ENCODE measurements at regions not wholly inside any gene's neighbourhood (a gene's known extent, or its start where the extent isn't known, plus 50 kb on each side); places are given as distances from the start of the nearest gene placed in this dataset.

DNA sequence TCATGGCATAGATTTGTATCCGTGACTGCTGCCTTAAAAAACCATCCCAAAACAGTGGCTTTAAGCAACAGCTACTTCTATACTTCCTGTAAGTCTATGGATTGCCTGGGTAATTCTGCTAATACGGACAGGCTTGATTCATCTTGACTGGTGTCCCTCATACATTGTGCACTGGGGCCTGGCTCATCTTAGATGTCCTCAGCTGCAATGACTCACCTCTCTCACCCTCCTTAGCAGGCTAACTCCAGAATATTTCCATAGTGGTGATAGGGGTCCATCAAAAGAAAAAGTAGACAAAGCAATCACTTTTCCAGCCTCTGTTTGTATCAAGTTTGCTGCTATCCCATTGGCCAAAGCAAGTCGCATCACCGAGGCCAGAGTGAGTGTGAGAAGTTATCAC lies 409.1 kb upstream of the KAZN start:
- no peak for DNase-seq (ENCODE audit: low read depth)

DNA sequence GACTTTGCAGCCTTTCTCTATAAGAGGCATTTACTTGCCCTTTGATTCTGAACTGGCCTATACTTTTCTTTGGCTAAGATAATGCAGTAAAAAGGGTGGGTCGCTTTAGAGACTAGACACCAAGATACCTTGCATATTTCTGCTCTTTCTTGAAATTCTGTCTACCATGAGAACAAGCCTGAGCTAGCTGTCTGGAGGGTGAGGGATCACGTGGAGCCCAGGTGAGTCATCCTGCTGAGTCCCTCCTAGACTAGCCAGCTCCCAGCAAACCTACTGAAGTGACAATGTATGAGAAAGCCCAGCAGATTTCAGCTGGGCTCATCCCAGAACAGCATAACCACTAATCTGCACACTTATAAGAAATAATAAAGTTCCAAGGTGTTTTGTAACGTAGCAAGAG lies 408.0 kb upstream of the KAZN start:
- DNase-seq (ENCODE audit: low read depth) = no peak

DNA sequence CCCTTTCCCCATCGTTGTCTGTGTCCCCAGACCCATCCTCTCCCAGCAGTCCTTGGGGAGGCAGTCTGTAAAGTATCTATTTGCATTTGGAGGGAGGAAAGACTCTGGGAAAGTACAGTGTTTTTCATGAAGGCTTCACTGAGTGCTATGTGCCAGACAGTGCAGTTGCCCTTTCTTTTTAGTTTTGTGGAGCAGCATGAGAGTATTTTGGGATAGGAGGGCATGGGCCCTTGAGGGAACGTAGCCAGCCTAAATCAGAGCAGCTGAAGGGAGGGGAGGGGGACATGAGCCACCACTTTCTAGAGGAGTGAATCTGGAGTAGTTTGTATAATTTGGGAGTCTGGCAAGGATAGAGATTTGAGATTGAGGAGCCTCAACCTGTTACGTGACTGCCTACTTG lies 404.0 kb upstream of the KAZN start:
- DNase-seq (ENCODE audit: low read depth) = no peak

DNA sequence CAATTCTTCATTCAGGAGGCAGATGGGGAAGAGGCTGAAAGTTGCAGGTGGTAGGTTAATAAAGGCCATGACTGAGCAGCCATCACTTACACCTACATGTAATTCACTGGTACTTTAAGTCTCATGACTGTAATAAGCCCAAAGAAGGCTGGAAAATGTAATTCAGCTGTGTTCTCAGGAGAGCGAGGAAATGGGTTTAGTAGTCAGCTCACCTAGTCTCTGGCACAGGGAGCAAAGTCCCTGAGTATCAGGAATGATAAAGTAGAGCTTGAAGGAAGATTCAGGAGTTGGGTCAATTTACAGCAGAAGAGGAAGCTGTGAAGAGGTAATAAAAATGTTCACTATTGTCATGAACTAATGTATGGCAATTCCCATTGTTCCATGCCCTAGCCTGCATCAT lies 393.4 kb upstream of the KAZN start:
- no peak for DNase-seq (ENCODE audit: low read depth)

DNA sequence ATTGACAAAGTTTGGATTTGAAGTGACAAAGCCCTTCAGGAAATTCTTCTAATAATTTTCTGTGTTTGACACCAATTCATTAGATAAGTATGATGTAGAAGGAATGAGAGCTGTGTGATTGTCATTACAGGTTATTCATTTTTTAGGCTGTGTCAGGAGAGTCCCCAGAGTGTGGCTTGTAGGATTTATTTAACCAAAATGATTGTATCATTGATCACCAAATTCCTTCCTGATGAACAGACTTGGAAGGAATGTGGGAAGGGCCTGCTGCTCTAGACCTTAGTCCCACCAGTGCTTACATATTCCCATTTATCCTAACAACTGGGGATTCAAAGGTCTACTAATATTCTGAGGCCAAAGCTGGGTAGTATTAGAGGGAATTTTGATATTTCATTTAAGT lies 383.3 kb upstream of the KAZN start:
- DNase-seq (ENCODE audit: low read depth) = no peak

DNA sequence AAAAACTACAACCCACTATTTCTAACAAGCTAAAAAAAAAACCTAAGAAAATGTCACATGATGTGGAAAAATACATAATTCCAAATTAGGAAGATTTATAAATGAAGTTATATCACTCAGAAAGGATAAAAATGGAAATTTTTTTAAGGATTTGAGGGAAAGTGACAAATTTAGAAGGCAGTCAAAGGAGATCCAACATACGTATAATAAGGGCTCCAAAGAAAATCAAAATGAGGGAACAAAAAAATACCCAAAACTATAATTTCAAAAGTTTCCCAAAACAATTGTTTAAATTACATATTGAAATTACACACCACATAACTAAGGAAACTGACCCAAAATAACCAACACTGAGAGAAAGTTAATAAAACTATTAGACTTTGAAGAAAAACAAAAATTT lies 381.1 kb upstream of the KAZN start:
- DNase-seq (ENCODE audit: low read depth) = no peak

DNA sequence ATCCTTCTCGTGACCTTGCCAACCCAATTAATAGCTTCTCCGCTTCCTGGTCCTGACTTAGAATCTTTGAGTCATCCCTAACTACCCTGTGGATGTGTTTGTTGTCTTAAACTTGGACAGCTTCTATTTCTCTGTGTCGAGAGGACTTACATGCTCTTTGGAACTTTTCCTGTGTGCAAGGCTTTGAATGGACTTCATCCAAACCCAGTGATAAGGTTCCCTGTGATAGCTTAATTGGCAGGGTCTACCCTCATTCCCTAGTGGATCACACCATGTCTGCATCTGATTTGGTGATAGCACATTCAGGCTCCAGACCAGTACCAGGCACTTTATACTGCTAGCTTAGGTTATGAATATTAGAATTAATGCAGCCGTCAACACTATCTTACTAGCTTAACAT lies 378.2 kb upstream of the KAZN start:
- no peak for DNase-seq (ENCODE audit: low read depth)

DNA sequence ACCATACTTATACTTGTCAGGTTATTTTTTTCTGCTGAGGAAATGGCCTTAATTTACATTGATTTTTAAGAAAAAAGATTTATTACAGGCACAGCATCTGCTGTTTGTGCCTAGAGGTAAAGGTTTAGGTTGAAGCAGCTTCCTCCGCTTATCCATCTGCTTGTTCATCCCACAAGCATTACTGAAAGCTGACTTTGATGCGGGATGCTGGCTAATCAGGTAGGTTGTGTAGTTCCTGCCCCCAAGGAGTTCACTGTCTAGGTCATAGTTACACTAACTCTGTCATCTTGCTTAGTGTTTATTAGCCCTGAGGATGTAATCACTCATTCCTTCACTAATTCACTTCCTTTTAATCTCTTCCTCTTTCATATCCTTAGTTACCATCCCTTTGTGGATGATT lies 377.7 kb upstream of the KAZN start:
- DNase-seq (ENCODE audit: low read depth) = no peak

DNA sequence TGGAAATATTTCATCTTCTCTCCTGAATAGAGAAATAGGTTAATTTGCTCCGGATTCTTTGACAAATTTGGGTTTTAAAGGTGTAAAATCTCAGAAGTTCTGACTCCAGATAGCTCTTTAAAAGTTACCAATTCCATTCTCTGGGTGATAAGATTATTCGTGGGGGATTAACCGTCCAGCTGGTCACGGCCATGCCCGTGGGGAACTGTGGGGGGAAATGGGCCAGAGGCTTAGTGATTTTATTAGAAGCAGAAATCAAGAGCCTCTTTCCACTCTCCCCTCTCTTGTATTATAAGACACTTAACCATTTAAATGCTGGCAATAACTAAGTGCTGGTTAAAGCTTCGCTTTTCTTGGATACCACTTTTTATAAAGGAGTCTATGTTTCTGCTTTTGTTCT lies 376.4 kb upstream of the KAZN start:
- no peak for DNase-seq (ENCODE audit: low read depth)

DNA sequence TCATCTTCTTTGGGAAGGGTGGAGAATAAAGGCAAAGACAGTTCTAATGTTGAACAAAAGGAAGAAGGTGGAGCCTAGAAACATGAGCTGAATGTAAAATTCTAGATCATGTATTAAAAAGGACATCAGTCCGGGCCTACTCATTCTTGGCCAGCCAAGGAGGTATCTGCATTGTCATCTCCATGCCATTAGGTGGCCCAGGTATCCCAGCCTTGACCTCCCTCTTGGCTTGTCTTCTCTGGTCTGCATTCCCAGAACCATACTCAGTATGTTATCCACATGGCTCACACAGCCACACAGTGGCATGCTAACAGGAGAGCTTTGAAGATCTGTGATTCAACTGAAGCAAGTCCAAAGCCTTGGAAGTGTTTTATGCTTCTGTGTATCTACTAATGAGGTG lies 369.8 kb upstream of the KAZN start:
- DNase-seq (ENCODE audit: low read depth) = no peak

DNA sequence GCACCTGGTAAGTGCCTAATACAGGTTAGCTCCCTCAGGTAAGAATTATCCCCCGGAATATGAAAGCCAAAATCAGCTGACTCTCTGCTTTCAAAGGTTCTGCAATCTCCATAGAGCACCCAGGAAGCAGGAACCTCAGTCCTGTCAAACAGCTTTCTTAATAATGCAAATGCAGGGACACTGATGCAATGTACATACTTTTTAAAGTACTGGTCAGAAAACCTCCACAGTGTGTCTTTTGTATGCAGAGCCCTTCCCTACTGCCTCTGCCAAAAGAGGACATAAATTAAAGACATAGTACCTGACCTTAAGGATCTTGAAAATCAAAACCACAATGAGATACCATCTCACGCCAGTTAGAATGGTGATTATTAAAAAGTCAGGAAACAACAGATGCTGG lies 365.0 kb upstream of the KAZN start:
- DNase-seq (ENCODE audit: low read depth) = no peak

DNA sequence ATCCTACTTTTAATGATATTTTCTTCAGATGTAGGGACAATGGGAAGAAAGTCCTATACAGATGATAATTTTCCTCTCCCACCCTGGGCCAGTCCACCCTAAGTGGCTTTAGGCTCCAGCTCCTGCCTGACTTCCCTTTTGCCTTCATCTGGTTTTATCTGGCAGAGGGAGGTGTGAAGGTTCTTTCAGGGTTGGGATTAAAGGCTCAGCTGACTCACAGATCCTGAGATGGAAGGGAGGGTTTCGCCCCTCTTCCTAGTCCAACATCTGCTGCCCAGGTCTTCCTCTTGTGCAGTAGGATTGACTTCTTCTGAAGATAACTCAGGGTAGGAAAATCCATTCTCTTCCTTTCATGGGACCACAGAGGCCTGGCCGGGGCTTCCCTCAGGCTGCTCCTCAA lies 362.4 kb upstream of the KAZN start:
- DNase-seq (ENCODE audit: low read depth) = no peak

DNA sequence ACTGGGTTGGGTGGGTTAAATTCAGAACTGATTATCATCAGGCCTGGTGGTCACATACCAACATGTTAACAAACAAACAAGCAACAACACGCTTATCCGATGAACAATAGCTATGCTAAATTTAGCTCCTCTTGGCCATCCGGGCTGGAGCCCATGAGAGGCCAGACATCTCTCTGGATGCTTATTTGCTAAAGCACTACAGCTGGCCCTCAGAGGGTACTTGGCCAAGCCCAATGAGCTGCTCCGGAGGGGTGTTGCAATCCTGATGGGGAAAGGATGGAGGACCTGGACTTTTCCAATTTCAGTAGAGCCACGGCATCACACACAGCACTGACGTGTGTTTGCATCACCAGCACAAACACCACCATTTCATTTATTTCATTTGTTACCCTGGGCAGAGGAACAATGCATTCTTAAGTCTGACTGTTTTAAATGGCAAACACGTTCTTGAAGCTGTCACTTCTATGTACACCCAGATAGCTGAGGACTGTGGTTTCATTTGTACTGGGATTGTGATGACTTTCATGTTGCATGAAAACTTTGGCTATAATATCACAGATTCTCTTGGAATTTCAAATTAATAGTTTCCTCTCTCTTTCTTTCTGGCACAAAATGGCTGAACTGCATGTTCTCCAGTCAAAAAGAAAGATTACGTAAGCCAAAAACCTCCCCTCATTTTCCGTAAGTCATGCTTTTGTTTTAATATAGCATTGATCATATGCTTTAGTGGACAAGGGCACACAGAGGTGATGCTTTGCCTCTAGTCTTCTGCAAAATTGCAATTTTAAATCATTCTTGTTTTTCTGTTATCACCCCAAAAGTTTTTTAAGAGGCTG lies 359.8 kb upstream of the KAZN start:
- no peak for DNase-seq (ENCODE audit: low read depth)

DNA sequence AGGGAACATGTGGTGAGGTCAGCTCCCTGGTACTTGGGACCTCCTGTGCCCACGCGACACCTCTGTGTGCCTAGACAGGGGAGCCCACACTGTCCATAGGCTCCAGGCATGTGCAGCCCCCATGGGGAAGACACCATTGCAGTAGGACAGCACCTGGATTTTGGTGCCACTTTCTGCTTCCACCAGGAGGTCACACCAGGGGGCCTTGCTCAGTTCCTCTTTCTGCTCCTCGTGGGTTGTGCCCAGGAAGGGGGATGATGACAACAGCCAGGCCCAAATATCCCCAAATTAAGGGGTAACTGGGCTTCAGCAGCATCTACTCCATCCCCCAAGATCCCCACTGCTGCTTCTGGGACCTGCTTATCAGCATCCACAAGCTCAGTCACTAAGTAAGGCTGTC lies 358.2 kb upstream of the KAZN start:
- DNase-seq (ENCODE audit: low read depth) = no peak

DNA sequence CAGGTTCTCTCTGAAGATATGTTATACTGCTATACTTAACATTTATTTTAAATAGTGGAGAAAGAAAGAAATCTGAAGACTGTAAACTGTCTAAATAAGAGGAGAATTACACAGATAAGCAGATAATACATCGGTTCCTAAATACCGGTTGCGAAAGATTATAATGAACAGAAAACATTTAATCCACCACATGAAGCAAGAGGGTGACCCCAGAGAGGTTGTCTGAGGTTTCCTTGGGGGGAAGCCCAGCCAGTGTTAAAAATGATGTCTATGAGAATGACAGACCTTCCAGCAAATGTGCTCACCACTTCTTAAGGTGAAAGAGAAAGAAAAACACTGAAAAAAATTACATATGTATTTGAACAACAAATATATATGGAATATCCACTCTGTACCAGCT lies 356.4 kb upstream of the KAZN start:
- no peak for DNase-seq (ENCODE audit: low read depth)

DNA sequence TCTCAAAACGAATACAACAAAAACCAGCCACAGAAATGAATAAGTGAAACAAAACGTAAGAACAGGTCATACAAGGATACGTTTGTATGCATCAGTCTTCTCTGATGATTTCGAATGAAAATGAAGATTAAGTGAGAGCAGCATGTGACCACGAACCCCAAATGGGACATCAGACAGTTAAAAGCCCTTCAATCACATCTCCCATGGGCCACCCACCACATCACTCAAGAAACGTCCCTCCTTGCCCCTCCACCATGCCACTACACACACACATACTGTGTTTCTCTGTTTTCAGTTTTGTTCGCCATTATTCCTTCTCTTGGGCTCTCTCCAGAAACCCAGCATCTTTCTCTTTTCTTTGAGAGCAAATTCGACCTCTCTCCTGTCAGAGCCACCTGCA lies 355.6 kb upstream of the KAZN start:
- no peak for DNase-seq (ENCODE audit: low read depth)

DNA sequence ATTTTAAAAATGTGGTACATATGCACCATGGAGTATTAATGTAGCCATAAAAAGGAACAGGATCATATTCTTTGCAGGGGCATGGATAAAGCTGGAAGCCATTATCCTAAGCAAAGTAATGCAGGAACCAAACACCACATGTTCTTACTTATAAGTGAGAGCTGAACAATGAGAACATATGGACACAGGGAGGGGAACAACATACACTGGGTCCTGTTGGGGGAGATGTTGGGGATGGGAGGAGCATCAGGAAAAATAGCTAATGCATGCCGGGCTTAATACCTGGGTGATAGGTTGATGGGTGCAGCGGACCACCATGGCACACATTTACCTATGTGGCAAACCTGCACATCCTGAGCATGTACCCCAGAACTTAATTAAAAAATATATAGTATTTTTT lies 352.5 kb upstream of the KAZN start:
- DNase-seq (ENCODE audit: low read depth) = no peak

DNA sequence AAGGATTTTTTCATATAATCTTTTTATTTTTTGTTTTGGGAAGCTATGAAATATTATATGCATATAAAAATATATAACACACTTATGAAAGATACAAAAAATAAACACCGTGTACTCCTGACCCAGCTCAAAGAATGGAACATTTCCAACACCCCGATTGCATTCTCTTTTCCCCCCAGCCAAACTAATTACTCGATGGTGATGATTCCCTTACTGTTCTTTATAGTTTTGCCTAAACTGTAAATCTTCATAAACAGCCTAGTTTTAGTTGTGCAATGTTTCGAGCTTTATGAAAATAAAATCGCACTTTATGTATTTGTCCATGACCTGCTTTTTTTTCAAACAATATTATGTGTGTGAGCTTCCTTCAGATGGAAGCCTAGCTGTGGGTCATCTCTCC lies 352.0 kb upstream of the KAZN start:
- DNase-seq (ENCODE audit: low read depth) = no peak

DNA sequence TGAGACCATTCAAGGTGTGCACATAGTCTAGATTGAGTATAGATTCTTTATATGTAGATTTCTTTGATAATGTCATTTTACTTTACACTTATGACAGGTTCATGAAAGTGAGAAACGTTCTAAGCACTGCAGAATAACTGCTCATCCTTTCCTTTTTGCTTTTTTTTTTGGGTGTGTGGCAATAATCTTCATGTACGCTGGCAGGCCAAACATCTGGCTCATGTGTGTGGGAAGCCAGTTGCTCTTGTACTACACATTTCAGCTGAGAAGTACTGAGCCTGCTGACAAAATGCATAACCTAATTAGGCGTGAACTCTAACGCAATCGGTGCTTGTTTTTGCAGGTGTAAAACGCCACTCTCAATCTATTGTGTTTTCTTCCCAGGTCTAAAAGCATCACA lies 350.8 kb upstream of the KAZN start:
- no peak for DNase-seq (ENCODE audit: low read depth)

DNA sequence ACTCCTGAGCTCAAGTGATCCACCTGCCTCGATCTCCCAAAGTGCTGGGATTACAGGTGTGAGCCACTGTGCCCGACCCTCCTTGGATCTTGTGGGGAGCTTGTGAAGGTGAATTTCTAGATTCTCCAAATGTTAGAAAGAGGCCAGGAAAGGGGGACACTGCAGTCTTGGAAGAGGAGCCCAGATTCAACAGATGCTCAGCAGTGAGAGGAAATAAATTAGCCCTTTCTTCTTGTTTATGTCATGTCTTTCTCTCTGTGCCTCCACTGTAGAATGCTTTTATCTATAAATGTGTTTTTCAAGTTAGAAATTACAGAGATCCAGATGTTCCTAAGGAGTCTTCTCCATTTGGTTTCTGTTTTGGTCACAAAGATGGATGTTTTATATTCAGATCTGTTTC lies 346.6 kb upstream of the KAZN start:
- no peak for DNase-seq (ENCODE audit: low read depth)

DNA sequence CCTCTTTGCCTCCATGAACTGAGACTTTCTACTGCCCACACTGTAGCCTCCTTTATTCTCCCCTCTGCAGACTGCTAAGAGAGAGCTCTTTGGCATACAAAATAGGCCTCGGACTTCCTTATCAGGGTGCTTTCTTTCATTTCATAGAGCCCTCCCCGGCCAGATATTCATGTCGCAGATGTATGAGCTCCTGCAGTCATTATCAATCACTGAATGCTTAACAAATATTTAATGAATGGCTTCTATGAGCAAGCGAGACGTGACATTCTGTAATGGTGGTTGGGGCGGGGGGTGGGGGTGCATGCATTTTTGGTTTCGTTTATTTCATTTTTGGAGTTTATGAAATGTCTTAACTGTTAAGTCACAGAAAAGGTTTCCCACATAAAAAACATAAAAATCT lies 344.8 kb upstream of the KAZN start:
- DNase-seq (ENCODE audit: low read depth) = no peak

DNA sequence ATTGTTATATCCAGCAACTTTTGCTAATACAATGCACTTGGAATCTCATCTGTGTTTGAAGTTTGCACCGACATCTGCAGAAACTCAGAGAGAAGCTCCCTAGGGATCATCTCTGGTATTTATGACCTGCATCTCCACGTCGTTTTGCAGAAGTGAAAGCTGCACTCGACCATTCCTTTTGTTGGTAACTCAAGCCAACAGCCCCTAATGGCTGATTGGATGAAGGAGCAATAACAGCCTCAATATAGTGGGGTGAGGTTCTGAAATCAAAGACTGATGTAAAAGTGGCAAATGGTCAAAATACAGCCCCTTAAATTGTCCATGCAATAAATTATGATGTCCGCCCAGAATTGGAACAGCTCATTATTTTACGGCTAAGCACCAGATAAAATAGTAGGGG lies 344.2 kb upstream of the KAZN start:
- no peak for DNase-seq (ENCODE audit: low read depth)

DNA sequence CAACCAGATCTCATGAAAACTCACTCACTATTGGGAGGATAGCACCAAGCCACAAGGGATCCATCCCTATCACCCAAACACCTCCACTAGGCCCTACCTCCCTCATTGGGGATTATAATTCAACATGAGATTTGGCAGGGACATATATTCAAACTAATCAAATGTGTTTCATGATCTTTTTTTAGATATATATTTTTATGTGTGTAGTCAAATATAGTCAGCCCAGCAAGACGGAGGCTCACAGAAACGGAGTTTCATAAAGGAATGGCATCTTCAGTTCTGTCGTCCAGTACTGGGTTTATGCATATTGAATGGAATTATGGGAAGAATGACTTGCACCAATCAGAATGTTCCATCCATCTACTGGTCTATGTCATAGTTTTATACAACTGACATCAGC lies 343.3 kb upstream of the KAZN start:
- DNase-seq (ENCODE audit: low read depth) = no peak

DNA sequence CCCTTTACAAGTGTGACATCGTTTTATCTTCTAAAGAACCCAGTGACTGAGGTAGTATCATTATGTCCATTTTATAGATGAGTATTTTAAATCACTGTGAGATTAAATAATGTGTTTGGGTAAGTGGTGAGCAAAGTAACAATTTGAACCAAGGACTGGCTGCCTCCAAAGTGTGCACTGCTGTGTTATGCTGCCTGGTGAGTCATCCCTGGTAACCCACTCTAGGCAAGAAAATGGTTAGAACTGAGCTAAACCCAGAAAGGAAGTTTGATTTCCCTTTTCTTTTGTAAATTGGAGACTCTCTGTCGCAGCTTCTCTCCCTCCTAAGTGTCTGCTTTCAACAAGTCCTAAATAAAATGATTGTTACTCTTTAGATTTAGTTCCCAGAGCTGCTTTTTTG lies 342.8 kb upstream of the KAZN start:
- DNase-seq (ENCODE audit: low read depth) = no peak

Data from fibroblast of the conjunctiva (primary cell).